ENCODE measurements at regions not wholly inside any gene's neighbourhood (a gene's known extent, or its start where the extent isn't known, plus 50 kb on each side); places are given as distances from the start of the nearest gene placed in this dataset.

GRCh38 chr10:53177468-53177867 lies 404.9 kb upstream of the MBL2 start:
- Histone ChIP-seq H3K9me3 (ENCODE audit: control insufficient read depth, low read depth, low read length) (no peaks in the 10 kb centered on the region), H2AFZ (ENCODE audit: low read length) (no peak overlapping the region)

More at GRCh38 chr10:53177468-53177867, 404.9 kb upstream of the MBL2 start:
- H3K4me2 ChIP-seq (ENCODE audit: insufficient read depth, insufficient read length, low read length) = no peak overlapping the region
- no peak overlapping the region for H3K4ac ChIP-seq (ENCODE audit: low read depth, low read length)
- no peaks in the 10 kb centered on the region for H3K27me3 ChIP-seq (ENCODE audit: insufficient read depth, low read length)
- no peaks in the 10 kb centered on the region for H4K20me1 ChIP-seq (ENCODE audit: control insufficient read depth, insufficient read depth, insufficient read length)
- H3K23ac ChIP-seq (ENCODE audit: insufficient read length, low read depth, low read length) = no peak overlapping the region
- no peak overlapping the region for H2BK15ac ChIP-seq (ENCODE audit: low read depth, low read length)
- H2BK12ac ChIP-seq (ENCODE audit: insufficient read length, low read depth, low read length) = no peak overlapping the region
- H3K27me3 Mint-ChIP-seq (ENCODE audit: low read depth) = no peaks in the 10 kb centered on the region
- no peak overlapping the region for H2BK5ac ChIP-seq (ENCODE audit: insufficient read length, low read length)
- H3K79me1 ChIP-seq (ENCODE audit: insufficient read depth, low read depth, low read length, poor library complexity, severe bottlenecking) = no peaks in the 10 kb centered on the region
- H3T11ph ChIP-seq (ENCODE audit: low read length) = no peak overlapping the region
- no peak for DNase-seq
- H3K14ac ChIP-seq (ENCODE audit: insufficient read depth, low read length) = no peak overlapping the region
- no peak overlapping the region for H3K27ac ChIP-seq (ENCODE audit: insufficient read length, low read depth, low read length)
- no peaks in the 10 kb centered on the region for H3K4me1 ChIP-seq (ENCODE audit: insufficient read depth, low read length)
- H3K9me3 Mint-ChIP-seq = no peaks in the 10 kb centered on the region
- H3K18ac ChIP-seq (ENCODE audit: insufficient read length, low read depth, low read length) = no peak overlapping the region
- no peak overlapping the region for H3K4me3 Mint-ChIP-seq
- H2BK20ac ChIP-seq (ENCODE audit: low read depth, low read length, poor library complexity, severe bottlenecking) = no peak overlapping the region
- peaks cover 4% of the 10 kb centered on the region in 2 experiments; a peak in 3 of 4 replicates for H3K4me1 Mint-ChIP-seq
- no peaks in the 10 kb centered on the region for H3K79me2 ChIP-seq (ENCODE audit: insufficient read depth, low read length)
- H4K8ac ChIP-seq (replicated peaks; ENCODE audit: insufficient read length, low read depth, low read length) = no peak overlapping the region
- no peaks in the 10 kb centered on the region for H3K36me3 Mint-ChIP-seq (ENCODE audit: insufficient read depth in 1 of 3, low read depth in 3 of 3)
- H2BK120ac ChIP-seq (ENCODE audit: low read depth, low read length, poor library complexity, severe bottlenecking) = no peak overlapping the region
- no peak overlapping the region for H3K27ac Mint-ChIP-seq
- H3K9ac ChIP-seq (ENCODE audit: extremely low read depth, insufficient read length, low read length) = no peak overlapping the region
- H2AK5ac ChIP-seq (ENCODE audit: insufficient read length, low read length) = no peak overlapping the region
- H4K5ac ChIP-seq (ENCODE audit: insufficient read length, low read depth, low read length) = no peak overlapping the region
- no peak overlapping the region for H3K56ac ChIP-seq (ENCODE audit: insufficient read length, low read depth, low read length)
- no peak overlapping the region for H4K91ac ChIP-seq (ENCODE audit: insufficient read length, low read depth, low read length)
- TF ChIP-seq, protein P1, sequence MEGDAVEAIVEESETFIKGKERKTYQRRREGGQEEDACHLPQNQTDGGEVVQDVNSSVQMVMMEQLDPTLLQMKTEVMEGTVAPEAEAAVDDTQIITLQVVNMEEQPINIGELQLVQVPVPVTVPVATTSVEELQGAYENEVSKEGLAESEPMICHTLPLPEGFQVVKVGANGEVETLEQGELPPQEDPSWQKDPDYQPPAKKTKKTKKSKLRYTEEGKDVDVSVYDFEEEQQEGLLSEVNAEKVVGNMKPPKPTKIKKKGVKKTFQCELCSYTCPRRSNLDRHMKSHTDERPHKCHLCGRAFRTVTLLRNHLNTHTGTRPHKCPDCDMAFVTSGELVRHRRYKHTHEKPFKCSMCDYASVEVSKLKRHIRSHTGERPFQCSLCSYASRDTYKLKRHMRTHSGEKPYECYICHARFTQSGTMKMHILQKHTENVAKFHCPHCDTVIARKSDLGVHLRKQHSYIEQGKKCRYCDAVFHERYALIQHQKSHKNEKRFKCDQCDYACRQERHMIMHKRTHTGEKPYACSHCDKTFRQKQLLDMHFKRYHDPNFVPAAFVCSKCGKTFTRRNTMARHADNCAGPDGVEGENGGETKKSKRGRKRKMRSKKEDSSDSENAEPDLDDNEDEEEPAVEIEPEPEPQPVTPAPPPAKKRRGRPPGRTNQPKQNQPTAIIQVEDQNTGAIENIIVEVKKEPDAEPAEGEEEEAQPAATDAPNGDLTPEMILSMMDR (conservative IDR thresholded peaks at IDR 0.05) = no peak
- no peaks in the 10 kb centered on the region for H3K23me2 ChIP-seq (ENCODE audit: insufficient read length, low read depth, low read length, poor library complexity, severe bottlenecking)
